PFSK-1 (cell line): ENCODE measurements at regions not wholly inside any gene's neighbourhood (a gene's known extent, or its start where the extent isn't known, plus 50 kb on each side); places are given as distances from the start of the nearest gene placed in this dataset.

Source experiments
- FOXP2 ChIP-seq: optimal IDR thresholded peaks from 2 replicates; pipeline ENCODE3; 2011; ENCODE audit warnings: borderline replicate concordance, control low read depth, inconsistent platforms; ENCODE audit not compliant: insufficient read depth; ENCODE audit errors: extremely low read length, extremely low read depth
- POLR2AphosphoS5 ChIP-seq: IDR thresholded peaks from 2 replicates; pipeline ENCODE4 v1.6.1; 2012; ENCODE audit warnings: low read depth, mild to moderate bottlenecking, control low read depth, low read length, moderate library complexity
- REST ChIP-seq, 2 experiments: IDR thresholded peaks; 2 replicates each; pipeline versions ENCODE4 v1.6.1 to v1.8.0; 2011 to 2012; ENCODE audit warnings: low read depth in 2 of 2, low read length in 2 of 2, control low read depth in 1 of 2, inconsistent platforms in 1 of 2, mild to moderate bottlenecking in 1 of 2, moderate library complexity in 1 of 2; ENCODE audit not compliant: insufficient read depth in 1 of 2
- SIN3A ChIP-seq: IDR thresholded peaks from 2 replicates; pipeline ENCODE4 v1.6.1; 2012; ENCODE audit warnings: mild to moderate bottlenecking, low read length, moderate library complexity, borderline replicate concordance; ENCODE audit not compliant: insufficient read depth
- TAF1 ChIP-seq: IDR thresholded peaks from 2 replicates; pipeline ENCODE4 v1.6.1; 2012; ENCODE audit warnings: low read length, control low read depth, borderline replicate concordance; ENCODE audit not compliant: insufficient read depth

GRCh38 chr16:73875996-73876690 lies 420.5 kb upstream of the PSMD7 start:
- TF ChIP-seq TAF1: no peak
- no peak for TF ChIP-seq POLR2AphosphoS5
- no peak for TF ChIP-seq REST (IDR thresholded peaks at IDR 0.05; ENCODE audit: insufficient read depth in 1 of 2, low read depth in 2 of 2, low read length in 2 of 2)
- no peak for TF ChIP-seq SIN3A
- no peak for TF ChIP-seq FOXP2
